DOHH2 (cell line): ENCODE measurements at regions not wholly inside any gene's neighbourhood (a gene's known extent, or its start where the extent isn't known, plus 50 kb on each side); places are given as distances from the start of the nearest gene placed in this dataset.

Experiments used
- CTCF ChIP-seq: fragments of 200-600 bp; sonication (generic); IDR thresholded peaks from one replicate; pipeline ENCODE4 v1.5.1; 2014; ENCODE audit warnings: antibody characterized with exemption, mild to moderate bottlenecking, low read depth, low read length; ENCODE audit not compliant: poor library complexity, severe bottlenecking
- EZH2phosphoT487 ChIP-seq: fragments of 200-600 bp; sonication (generic); IDR thresholded peaks from 2 replicates; pipeline ENCODE4 v1.6.1; 2017; ENCODE audit warnings: borderline replicate concordance, mild to moderate bottlenecking, antibody characterized with exemption, low read length, moderate library complexity, mixed read lengths

DNA sequence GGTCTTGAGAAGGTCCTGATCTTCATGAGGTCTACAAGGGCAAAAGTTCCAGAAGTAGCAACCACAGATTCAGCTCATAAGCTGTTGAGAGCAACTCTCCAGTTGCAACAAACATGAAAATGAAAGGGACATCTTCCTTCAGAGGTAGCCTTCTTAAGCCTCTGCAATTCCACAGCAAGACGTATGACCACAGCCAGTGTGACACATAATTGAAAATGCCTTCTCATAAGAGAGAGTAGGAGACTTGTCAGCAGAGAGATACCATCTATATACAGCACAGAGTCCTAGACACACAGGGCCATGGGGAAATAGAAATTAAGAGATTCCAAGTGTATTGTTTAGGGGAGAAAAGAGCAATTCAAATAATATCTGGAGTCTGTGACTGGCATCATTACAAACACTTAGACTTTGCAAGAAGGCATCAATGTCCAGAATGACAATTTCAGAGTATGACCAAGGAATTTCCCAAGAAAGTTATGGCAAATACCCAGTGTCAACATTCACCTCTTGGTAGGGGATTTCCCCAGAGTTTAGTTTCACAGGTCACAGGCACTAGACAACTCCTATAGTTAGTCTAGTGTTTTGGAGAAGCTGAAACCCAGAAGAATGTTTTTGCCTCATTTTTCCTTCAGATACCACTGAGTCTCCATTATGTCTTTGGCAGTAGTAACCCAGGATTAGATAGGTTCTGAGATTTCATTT is 340.3 kb downstream of the ZNF674 start:
- TF ChIP-seq CTCF (no peak), EZH2phosphoT487 (no peak)
